ENCODE measurements at regions not wholly inside any gene's neighbourhood (a gene's known extent, or its start where the extent isn't known, plus 50 kb on each side); places are given as distances from the start of the nearest gene placed in this dataset.

GRCh38 chr15:62941699-62942098, 100.8 kb upstream of the TPM1 start:
- no peaks in the 10 kb centered on the region for H3K9me3 ChIP-seq (ENCODE audit: control insufficient read depth, low read depth, low read length)
- no peak for TF ChIP-seq EZH2 (IDR thresholded peaks at IDR 0.05; ENCODE audit: low read length)
- no peak overlapping the region for H2AFZ ChIP-seq (ENCODE audit: control insufficient read depth, low read length)
- no peak overlapping the region for H3K27ac ChIP-seq (ENCODE audit: control insufficient read depth, insufficient read depth, low read length)
- H3K4me2 ChIP-seq (ENCODE audit: control insufficient read depth, extremely low read depth, insufficient read depth, low read depth, low read length), result no peak overlapping the region
- no peak overlapping the region for H3K9ac ChIP-seq (ENCODE audit: control insufficient read depth, extremely low read depth, insufficient read depth, low read length)
- DNase-seq (ENCODE audit: low read depth, low spot score), result no peak
- dilution Hi-C loops (cut with MboI; ENCODE audit: extremely low pct_ligation_motif_present, low sequenced_read_pairs), result no loop called here
- H4K20me1 ChIP-seq (ENCODE audit: control insufficient read depth, extremely low read depth, insufficient read depth, low read length), result no peaks in the 10 kb centered on the region
- no peak for FAIRE-seq
- no peaks in the 10 kb centered on the region for H3K36me3 ChIP-seq (ENCODE audit: control insufficient read depth in 2 of 2, extremely low read depth in 1 of 2, insufficient read depth in 2 of 2, low read length in 2 of 2)
- H3K9me1 ChIP-seq (ENCODE audit: control insufficient read depth, extremely low read depth, insufficient read depth, low read length), result peaks cover 4% of the 10 kb centered on the region
- no peak overlapping the region for H3K4me3 ChIP-seq (ENCODE audit: control insufficient read depth in 2 of 3, extremely low read depth in 1 of 3, insufficient read depth in 2 of 3, low read depth in 1 of 3, low read length in 3 of 3)
- no peaks in the 10 kb centered on the region for H3K79me2 ChIP-seq (ENCODE audit: control insufficient read depth, insufficient read depth, low read length)
- peaks cover under 1% of the 10 kb centered on the region for H3K27me3 ChIP-seq (ENCODE audit: control insufficient read depth, extremely low read depth, insufficient read depth, low read length)
- peaks cover 14% of the 10 kb centered on the region for H3K4me1 ChIP-seq (ENCODE audit: control insufficient read depth, extremely low read depth, insufficient read depth, low read length)

- H4K20me1 ChIP-seq (ENCODE audit: control insufficient read depth, extremely low read depth, insufficient read depth, low read length), result no peaks in the 10 kb centered on the region
- peaks cover 4% of the 10 kb centered on the region for H3K9me1 ChIP-seq (ENCODE audit: control insufficient read depth, extremely low read depth, insufficient read depth, low read length)
- H3K27ac ChIP-seq (ENCODE audit: control insufficient read depth, insufficient read depth, low read length), result no peak overlapping the region
- no peak overlapping the region for H3K9ac ChIP-seq (ENCODE audit: control insufficient read depth, extremely low read depth, insufficient read depth, low read length)
- no peaks in the 10 kb centered on the region for H3K36me3 ChIP-seq (ENCODE audit: control insufficient read depth in 2 of 2, extremely low read depth in 1 of 2, insufficient read depth in 2 of 2, low read length in 2 of 2)
- H3K4me1 ChIP-seq (ENCODE audit: control insufficient read depth, extremely low read depth, insufficient read depth, low read length), result peaks cover 14% of the 10 kb centered on the region
- dilution Hi-C loops (cut with MboI; ENCODE audit: extremely low pct_ligation_motif_present, low sequenced_read_pairs), result no loop called here
- DNase-seq (ENCODE audit: low read depth, low spot score) (no peak), FAIRE-seq (no peak)
- H3K4me3 ChIP-seq (ENCODE audit: control insufficient read depth in 2 of 3, extremely low read depth in 1 of 3, insufficient read depth in 2 of 3, low read depth in 1 of 3, low read length in 3 of 3), result no peak overlapping the region
- H2AFZ ChIP-seq (ENCODE audit: control insufficient read depth, low read length), result no peak overlapping the region
- peaks cover 5% of the 10 kb centered on the region for H3K27me3 ChIP-seq (ENCODE audit: control insufficient read depth, extremely low read depth, insufficient read depth, low read length)
- TF ChIP-seq CTCF (optimal IDR thresholded peaks at IDR 0.05 in 1 of 3, IDR thresholded peaks at IDR 0.05 in 1 of 3, conservative IDR thresholded peaks at IDR 0.05 in 1 of 3; ENCODE audit: extremely low read depth in 1 of 3, insufficient read depth in 2 of 3, low read length in 3 of 3) (no peak), EZH2 (IDR thresholded peaks at IDR 0.05; ENCODE audit: low read length) (no peak)
- no peaks in the 10 kb centered on the region for H3K79me2 ChIP-seq (ENCODE audit: control insufficient read depth, insufficient read depth, low read length)
- no peaks in the 10 kb centered on the region for H3K9me3 ChIP-seq (ENCODE audit: control insufficient read depth, low read depth, low read length)
- H3K4me2 ChIP-seq (ENCODE audit: control insufficient read depth, extremely low read depth, insufficient read depth, low read depth, low read length), result no peak overlapping the region
Measured at GRCh38 chr15:62942428-62942827, 100.1 kb upstream of the TPM1 start.

- FAIRE-seq (no peak), DNase-seq (ENCODE audit: low read depth, low spot score) (no peak)
- Histone ChIP-seq H2AFZ (ENCODE audit: control insufficient read depth, low read length) (no peak overlapping the region), H3K4me2 (ENCODE audit: control insufficient read depth, extremely low read depth, insufficient read depth, low read depth, low read length) (no peak overlapping the region), H3K9me1 (ENCODE audit: control insufficient read depth, extremely low read depth, insufficient read depth, low read length) (peaks cover 4% of the 10 kb centered on the region), H3K4me3 (ENCODE audit: control insufficient read depth in 2 of 3, extremely low read depth in 1 of 3, insufficient read depth in 2 of 3, low read depth in 1 of 3, low read length in 3 of 3) (no peak overlapping the region), H3K9ac (ENCODE audit: control insufficient read depth, extremely low read depth, insufficient read depth, low read length) (no peak overlapping the region), H3K4me1 (ENCODE audit: control insufficient read depth, extremely low read depth, insufficient read depth, low read length) (peaks cover 14% of the 10 kb centered on the region), H3K36me3 (ENCODE audit: control insufficient read depth in 2 of 2, extremely low read depth in 1 of 2, insufficient read depth in 2 of 2, low read length in 2 of 2) (no peaks in the 10 kb centered on the region), H3K9me3 (ENCODE audit: control insufficient read depth, low read depth, low read length) (no peaks in the 10 kb centered on the region), H3K27ac (ENCODE audit: control insufficient read depth, insufficient read depth, low read length) (no peak overlapping the region), H3K27me3 (ENCODE audit: control insufficient read depth, extremely low read depth, insufficient read depth, low read length) (peaks cover 7% of the 10 kb centered on the region), H4K20me1 (ENCODE audit: control insufficient read depth, extremely low read depth, insufficient read depth, low read length) (no peaks in the 10 kb centered on the region), H3K79me2 (ENCODE audit: control insufficient read depth, insufficient read depth, low read length) (no peaks in the 10 kb centered on the region)
- dilution Hi-C loops (cut with MboI; ENCODE audit: extremely low pct_ligation_motif_present, low sequenced_read_pairs), result no loop called here
- no peak for TF ChIP-seq CTCF (optimal IDR thresholded peaks at IDR 0.05 in 1 of 3, IDR thresholded peaks at IDR 0.05 in 1 of 3, conservative IDR thresholded peaks at IDR 0.05 in 1 of 3; ENCODE audit: extremely low read depth in 1 of 3, insufficient read depth in 2 of 3, low read length in 3 of 3)
Measured at GRCh38 chr15:62945063-62945462, 97.5 kb upstream of the TPM1 start.

All from keratinocyte (primary cell).